Prostate gland (tissue), 2 donors: ENCODE measurements at regions not wholly inside any gene's neighbourhood (a gene's known extent, or its start where the extent isn't known, plus 50 kb on each side); places are given as distances from the start of the nearest gene placed in this dataset.

Experiments used
- CTCF ChIP-seq, 4 experiments: fragments of 200-600 bp in 2 of 4; fragments of 450-650 bp in 2 of 4; sonication (generic) in 2 of 4; IDR thresholded peaks; 1 replicate in 3 of 4; 2 replicates in 1 of 4; pipeline ENCODE4 v1.5.1; 2016 to 2019; ENCODE audit warnings: antibody characterized with exemption in 4 of 4, mild to moderate bottlenecking in 2 of 4, moderate library complexity in 2 of 4
- POLR2A ChIP-seq: fragments of 450-650 bp; IDR thresholded peaks from one replicate; pipeline ENCODE4 v1.6.1; 2016; ENCODE audit warnings: antibody characterized with exemption, mild to moderate bottlenecking

DNA sequence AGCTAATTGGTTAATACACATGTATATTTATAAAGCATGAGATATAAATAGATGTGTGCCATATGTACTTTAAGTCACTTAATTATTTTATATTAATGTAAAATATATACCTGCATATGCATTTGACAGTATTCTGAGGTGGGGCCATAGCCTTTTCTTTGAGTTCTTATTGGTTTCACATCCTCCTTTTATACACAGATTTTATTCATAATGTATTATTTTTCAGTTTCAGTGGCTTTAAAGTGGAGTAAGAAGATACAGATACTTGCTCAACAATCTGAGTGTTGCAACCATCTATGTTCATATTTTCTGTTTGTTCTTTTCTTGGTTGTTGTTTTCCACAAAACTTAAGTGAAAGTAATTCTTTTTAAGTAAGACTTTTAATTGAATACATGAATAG is 436.5 kb downstream of the RND3 start:
- TF ChIP-seq CTCF (IDR thresholded peaks at IDR 0.05) (no peak), POLR2A (no peak)
